GM18508 (cell line): ENCODE measurements at regions not wholly inside any gene's neighbourhood (a gene's known extent, or its start where the extent isn't known, plus 50 kb on each side); places are given as distances from the start of the nearest gene placed in this dataset.
"Not testable (repeated sequence)": the region's sequence is repeated elsewhere in the genome, so short reads cannot be mapped to it uniquely, and the experiment has no call there.

ENCODE experiments used
- ATAC-seq: cut with Tn5 transposase; IDR thresholded peaks from one replicate; pipeline ENCODE4 v1.9.1; 2021; ENCODE audit warnings: moderate number of reproducible peaks; ENCODE audit not compliant: insufficient read depth, unreplicated experiment

DNA sequence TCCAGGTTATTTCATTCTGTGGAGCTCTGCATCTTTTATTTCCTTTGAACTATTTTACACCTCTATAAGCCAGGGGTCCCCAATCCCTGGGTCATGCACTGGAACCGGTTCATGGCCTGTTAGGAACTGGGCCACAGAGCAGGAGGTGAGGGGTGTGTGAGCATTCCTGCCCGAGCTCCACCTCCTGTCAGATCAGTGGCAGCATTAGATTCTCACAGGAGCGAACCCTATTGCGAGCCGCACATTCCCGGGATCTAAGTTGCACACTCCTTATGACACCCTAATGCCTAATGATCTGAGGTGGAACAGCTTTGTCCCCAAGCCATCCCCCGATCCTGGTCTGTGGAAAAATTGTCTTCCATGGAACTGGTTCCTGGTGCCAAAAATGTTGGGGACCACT, 107.2 kb downstream of the TMEM121 start:
- ATAC-seq = not testable (repeated sequence)

DNA sequence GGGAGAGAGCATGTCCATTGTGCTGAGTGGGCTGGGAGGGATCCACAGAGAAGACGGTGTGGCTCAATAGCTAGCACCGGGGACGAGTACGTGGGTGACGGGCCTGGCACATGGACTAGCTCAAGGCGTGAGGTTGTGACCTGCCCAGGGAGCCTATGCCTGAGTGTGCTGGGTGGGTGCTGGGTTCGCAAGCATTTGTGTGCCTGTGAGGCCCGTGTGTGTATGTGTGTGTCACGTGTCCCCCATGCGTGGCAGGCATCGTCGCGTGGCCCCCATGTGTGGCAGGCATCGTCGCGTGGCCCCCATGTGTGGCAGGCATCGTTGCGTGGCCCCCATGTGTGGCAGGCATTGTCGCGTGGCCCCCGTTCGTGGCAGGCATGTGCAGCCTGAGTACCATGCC, 109.2 kb downstream of the TMEM121 start:
- no peak for ATAC-seq

DNA sequence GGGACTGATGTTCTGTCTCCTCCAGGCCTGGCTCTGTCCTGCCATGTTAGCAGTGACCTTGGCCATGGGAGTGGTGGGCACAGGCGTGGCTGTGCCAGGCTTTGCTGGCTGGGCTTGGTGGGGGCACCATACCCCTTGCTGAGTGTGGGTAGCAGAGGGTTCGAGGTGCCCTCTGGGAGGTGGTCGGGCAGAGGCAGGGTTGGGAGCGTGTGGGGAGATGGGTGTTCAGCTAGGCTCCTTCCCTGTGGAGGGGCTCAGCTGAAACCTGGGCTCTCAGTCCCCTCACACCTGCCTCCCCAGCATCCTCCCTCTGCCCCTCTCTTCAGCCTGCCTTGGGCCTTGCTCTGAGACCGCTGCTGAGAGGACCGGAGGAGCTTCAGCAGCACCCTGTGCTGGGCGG, 109.6 kb downstream of the TMEM121 start:
- not testable (repeated sequence) for ATAC-seq

DNA sequence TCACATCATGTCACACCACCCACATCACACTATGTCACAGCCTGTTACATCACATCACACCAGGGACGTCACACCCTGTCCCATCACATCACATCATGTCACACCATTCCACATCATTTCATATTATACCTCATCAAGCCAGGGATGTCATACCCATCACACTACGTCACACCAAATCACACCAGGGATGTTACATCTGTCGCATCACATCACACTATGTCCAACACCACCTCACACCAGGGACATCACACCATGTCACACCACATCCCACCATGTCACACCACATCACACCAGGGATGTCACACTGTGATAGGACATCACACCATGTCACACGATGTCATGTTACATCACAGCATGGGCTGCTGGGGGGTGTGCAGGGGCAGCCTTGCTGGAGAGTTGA, 110.6 kb downstream of the TMEM121 start:
- no peak for ATAC-seq

DNA sequence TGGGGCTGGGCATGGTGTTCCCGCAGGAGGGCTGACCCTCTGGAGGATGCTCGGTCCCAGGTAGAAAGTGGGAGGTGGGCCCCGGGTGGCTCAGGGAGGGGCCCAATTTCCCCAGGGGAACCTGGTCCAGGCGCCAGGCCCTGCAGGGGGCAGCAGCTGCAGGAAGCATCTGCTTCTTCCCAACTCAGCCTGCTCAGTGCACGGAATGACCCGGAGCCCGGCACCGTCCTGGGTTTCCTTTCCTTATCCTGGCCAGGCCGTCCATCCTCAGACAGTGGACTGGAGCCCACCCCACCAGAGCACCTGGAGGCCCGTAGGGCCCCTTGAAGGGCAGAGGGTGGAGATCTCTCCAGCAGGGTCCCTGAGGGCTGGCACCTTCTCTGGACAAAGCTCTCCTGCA, 111.0 kb downstream of the TMEM121 start:
- not testable (repeated sequence) for ATAC-seq

DNA sequence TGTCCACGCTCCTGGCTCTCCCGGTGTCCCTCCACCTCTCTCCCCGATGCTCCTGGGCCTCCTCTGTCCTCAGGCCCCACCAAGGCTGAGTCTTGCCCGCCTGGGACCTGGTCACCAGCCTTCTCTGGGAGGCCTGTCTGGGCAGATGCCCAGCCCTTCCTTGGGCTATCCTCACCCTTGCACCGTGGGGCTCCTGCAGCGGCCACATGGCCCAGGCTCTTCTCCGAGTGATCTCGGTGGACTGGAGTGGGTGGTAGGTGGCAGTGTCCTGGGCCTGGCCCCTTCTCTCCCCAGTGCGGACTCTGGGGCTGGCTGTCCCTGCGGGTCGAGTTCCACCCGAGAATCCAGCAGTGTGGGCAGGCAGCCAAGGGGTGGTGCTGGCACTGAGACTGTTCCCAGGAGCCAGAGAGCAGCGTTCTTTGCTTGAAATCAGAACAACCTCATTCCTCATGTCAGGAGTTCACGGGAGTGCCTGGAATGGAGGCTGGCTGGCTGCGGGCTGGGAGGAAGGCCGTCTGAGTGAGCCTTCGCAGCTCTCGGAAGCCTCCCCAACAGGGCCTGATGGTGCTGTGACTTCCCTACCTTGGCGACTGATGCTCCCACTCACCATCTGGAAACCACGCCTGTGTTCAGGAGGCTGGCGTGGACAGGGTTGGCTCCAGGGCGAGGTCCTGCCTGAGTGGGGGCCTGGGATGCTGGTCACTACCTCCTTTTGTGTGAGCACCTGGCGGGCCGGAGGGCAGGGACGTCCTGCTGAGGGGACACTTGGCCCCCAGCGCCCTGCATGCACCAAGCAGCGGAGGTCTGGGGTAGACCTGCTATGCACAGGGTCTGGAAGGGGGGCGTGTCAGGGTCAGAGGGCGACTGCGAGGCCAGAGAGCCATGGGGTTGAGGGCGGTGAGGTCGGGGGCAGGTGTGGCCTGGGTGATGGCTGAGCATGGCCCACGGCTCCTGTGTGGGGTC, 113.9 kb downstream of the TMEM121 start:
- not testable (repeated sequence) for ATAC-seq

DNA sequence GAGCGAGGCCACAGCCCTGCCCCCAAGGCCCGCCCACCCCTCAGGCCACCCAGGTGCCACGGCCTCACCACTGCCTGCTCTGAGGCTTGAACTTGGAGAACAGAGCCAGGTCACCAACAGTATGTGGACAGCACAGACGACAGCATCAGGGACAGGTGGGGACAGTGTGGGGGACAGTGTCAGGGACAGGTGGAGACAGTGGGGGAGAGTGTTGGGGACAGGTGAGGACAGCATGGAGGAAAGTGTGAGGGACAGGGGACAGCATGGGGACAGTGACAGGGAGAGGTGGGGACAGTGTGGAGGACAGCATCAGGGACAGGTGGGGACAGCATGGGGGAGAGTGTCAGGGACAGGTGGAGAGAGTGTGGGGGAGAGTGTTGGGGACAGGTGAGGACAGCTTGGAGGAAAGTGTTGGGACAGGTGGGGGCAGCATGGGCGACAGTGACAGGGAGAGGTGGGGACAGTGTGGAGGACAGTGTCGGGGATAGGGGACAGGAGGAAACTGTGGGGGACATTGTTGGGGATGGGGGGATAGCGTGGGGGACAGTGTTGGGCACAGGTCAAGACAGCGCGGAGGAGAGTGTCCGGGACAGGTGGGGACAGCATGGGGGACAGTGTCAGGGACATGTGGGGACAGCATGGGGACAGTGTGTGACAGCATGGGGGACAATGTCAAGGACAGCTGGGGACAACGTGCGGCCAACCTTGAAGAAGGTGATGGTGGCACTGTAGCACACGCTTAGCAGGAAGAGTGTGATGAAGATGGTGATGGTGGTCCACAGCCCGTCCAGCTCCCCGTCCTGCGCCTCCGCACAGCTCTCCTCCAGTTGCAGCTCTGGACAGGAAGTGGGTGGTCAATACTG, 114.9 kb downstream of the TMEM121 start:
- ATAC-seq = no peak

DNA sequence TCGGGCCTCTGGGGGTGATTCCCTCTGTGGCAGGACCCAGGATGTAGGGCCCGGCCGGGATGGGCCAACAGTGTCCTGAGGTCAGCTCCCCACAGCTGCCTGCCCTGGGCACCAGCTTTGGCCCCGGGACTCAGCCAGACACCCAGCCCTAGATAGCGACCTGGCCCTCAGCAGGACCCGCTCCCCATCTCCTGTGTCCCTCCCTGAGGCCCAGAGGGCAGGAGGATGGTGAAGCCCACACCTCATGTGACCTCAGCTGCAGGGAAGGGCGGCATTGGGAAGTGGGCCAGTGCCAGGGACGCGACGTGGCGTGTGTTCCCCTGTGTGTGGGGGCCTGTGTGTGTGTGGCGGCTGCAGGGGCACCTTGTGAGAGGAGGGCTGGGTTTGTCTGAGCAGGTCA, 115.6 kb downstream of the TMEM121 start:
- ATAC-seq = not testable (repeated sequence)

DNA sequence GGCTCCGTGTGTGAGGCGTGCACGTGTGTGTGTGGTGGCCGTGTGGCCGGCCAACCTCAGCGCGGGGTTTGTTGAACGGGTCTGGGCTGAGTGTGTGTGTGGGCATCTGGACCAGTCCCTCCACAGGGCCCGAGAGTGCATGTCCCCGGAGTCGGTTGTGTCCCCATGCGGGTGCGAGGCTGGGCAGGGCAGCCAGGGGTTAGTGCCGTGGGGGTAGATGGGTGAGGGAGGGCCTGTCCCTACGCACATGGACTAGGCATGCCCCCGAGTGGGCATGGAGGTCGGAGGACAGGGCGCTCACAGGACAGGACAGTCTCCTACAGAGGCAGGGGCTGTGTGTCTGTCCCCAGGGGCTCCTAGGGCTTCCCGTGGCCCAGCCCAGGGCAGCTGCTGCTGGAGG, 116.1 kb downstream of the TMEM121 start:
- not testable (repeated sequence) for ATAC-seq

DNA sequence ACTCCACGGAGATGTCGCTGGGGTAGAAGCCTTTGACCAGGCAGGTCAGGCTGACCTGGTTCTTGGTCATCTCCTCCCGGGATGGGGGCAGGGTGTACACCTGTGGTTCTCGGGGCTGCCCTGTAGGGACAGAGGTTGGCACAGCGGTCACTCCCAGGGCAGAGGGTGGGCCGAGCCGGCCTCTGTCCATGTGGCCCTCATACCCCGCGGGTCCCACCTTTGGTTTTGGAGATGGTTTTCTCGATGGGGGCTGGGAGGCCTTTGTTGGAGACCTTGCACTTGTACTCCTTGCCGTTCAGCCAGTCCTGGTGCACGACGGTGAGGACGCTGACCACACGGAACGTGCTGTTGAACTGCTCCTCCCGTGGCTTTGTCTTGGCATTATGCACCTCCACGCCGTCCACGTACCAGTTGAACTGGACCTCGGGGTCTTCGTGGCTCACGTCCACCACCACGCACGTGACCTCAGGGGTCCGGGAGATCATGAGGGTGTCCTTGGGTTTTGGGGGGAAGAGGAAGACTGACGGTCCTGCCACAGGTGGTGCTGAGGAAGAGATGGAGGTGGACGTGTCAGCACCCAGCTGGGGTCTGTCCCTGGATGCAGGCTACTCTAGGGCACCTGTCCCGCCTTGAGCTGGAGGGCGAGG, 117.1 kb downstream of the TMEM121 start:
- not testable (repeated sequence) for ATAC-seq

DNA sequence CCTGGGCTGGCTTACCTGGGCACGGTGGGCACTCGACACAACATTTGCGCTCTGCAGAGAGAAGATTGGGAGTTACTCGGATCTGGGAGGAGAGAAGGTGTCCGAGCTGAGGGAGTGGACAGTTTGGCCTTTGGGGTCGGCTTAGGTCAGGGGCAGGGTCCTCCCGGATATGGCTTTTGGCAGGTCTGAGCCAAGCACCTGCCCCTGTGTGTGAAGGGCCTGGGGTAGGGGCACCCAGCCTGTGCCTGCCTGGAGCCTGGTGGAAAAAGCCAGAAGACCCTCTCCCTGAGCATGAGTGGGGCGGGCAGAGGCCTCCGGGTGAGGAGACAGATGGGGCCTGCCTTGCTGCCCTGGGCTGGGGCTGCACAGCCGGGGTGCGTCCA, 117.7 kb downstream of the TMEM121 start:
- ATAC-seq = not testable (repeated sequence)

DNA sequence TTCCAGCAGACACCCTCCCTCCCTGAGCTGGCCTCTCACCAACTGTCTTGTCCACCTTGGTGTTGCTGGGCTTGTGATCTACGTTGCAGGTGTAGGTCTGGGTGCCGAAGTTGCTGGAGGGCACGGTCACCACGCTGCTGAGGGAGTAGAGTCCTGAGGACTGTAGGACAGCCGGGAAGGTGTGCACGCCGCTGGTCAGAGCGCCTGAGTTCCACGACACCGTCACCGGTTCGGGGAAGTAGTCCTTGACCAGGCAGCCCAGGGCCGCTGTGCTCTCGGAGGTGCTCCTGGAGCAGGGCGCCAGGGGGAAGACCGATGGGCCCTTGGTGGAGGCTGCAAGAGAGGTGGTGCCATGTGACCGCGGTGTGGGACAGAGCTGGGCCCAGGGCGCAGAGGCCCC, 118.1 kb downstream of the TMEM121 start:
- not testable (repeated sequence) for ATAC-seq

DNA sequence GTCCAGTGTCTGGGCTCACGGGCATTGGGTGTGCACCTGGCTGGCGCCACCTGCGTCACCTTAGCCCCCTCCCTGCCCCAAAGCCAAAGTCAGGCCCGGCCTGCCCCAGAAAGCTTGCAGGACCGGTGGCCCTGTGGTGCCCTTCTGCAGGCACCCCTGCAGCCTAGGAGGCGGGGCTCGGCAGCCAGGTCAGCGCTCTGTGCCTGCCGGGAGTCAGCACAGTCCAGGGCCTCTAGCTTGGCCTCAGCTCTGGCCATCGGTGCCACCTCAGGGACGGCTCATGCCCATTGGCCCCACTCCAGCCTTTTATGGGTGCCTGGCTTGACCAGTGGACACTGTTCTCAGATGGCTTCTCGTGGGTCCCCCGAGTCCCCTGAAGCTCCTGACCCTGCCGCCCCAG, 118.5 kb downstream of the TMEM121 start:
- ATAC-seq = not testable (repeated sequence)

DNA sequence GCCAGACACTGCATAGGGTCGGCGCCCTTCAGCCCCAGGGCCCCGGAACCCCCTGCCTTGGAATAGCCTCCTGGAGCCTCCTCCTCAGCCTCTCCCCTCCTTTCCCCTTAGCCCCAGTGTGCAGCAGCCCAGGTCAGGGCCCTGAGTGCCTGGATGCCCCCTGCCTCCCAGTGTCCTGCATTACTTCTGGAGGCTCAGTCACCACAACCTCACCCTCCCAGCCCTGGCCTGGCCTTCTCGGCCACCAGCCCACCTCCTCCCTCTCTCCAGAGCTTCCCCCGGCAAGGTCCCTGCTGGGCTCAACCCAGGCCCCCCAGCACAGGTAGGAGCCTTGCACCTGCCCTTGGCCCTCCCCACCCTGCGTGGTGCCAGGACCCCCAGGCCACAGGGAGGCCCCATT, 119.0 kb downstream of the TMEM121 start:
- not testable (repeated sequence) for ATAC-seq

DNA sequence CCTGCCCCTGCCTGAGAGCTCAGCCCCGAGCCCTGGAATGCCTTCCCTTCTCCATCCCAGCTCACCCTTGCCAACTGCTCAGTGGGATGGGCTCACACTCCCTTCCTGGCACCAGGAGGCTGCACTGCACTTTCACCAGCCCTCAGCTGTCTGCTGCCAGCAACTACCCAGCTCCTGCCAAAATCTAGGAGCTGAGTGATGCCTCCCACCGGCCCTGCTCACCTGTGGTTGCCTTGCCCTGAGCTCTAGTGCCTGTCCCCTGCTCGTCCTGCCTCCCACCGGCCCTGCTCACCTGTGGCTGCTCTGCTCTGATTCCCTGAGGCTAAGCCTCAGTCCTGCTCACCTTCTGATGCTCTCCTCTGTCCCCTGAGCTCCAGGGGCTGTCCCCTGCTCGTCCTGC, 119.8 kb downstream of the TMEM121 start:
- no peak for ATAC-seq

DNA sequence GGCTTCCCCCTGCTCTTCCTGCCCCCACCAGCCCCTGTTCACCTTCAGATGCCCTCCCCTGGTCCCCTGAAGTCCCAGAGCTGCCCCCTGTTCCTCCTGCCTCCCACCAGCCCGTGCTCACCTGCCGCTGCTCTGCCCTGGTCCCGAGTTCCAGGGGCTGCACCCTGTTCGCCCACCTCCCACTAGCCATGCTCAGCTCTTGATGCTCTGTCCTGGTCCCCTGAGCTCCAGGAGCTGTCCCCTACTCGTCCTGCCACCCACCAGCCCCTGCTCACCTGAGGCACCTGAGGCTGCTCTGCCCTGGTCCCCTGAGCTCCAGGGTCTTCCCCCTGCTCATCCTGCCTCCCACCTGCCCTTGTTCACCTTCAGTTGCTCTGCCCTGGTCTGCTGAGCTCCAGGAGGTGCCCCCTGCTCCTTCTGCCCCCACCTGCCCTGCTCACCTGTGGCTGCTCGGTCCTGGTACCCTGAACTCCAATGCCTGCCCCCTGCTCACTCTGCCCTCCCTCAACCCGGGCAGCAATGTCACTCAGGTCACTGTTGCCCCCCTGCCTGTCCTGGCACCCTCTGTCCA, 120.4 kb downstream of the TMEM121 start:
- ATAC-seq = not testable (repeated sequence)

DNA sequence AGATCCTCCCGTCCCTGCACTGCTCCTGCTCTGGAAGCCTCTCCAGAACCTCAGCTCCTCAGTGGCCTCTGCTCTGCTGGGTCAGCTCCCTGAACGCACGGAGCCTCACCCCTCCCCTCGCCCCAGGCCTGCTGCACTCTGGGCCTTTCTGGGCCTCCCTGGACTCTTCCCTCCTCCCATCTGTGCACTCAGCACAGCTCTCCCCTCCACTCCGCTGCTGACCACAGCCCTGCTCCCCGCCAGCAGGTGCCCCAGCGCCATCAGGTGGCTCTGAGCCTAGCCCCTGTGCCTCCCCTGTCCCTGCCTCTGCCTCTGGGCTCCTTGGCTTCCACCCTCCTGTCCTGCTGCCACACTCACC, 121.0 kb downstream of the TMEM121 start:
- ATAC-seq = not testable (repeated sequence)

DNA sequence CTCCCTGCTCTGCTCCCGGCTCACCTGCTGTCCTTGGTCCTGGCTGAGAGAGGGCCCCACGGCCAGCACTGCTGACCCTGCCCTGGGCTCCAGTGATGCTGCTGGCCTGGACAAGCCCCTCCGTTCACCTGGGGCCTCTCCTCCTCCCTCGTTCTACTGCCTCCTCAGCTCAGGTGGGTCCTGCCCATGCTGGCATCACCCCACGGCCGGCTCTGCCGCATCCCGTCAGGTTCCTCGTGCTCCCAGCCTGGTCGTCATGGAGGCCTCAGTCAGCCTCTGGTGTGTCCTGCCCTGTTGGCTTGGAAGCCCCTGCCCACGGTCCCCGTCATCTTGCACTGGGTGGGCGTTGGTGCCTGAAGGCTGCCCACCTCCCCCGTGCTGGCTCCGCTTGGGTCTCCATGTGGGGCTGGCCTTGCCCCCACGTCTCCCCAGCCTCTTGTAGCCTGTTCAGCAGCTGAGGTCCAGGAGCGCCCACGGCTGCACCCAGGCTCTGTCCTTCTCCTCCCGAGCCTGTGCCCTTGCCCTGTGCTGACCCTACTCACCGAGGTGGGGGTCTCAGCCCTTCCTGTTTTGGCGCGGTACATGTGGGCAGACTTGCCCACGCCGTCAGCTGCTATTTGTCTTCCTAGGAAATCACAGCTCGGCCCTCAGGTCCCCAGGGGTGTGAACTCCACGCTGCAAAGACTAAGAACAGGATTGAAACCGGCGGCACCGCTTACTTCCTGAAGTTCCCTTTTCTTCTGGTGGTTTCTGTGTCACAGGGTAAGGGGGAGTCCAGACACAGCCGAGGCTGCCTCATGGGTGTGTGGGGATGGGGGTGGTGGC, 121.6 kb downstream of the TMEM121 start:
- ATAC-seq = no peak
